ENCODE measurements at regions not wholly inside any gene's neighbourhood (a gene's known extent, or its start where the extent isn't known, plus 50 kb on each side); places are given as distances from the start of the nearest gene placed in this dataset.
"Not testable (repeated sequence)": the region's sequence is repeated elsewhere in the genome, so short reads cannot be mapped to it uniquely, and the experiment has no call there.

- TF ChIP-seq SPI1 (IDR thresholded peaks at IDR 0.05; ENCODE audit: low read depth, low read length), result no peak
- no peak for TF ChIP-seq POU2F2 (IDR thresholded peaks at IDR 0.05; ENCODE audit: low read depth, low read length)
- no peak for TF ChIP-seq POLR2A (IDR thresholded peaks at IDR 0.05; ENCODE audit: low read depth, low read length)
- no peak for TF ChIP-seq PAX5 (IDR thresholded peaks at IDR 0.05; ENCODE audit: insufficient read depth, low read length, severe bottlenecking)
- no peak for TF ChIP-seq POLR2AphosphoS5 (IDR thresholded peaks at IDR 0.05; ENCODE audit: low read depth, low read length)
- FAIRE-seq (no peak), DNase-seq (ENCODE audit: insufficient read length, low spot score) (no peak)
Measured at GRCh38 chr1:30466026-30466425, 257.4 kb downstream of the MATN1 start.

DNA sequence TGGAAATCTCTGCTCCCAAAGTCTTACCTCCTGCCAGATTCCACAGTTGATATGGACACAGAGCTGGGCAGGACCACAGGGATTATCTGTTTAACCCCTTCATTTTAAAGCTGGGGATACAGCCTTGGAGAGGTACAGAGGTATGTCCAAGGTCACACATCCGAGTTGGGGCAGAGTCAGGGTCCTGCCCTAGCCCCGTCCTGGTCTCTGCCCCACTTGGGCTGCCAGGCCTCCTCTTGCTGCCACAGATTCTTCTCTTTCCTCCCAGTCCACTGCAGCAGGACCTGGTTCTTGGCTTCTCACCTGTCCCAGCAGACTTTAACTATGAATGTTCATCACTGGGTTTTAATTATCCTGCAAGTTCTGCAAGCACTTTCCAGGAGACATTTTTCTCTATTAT lies 258.3 kb downstream of the MATN1 start:
- FAIRE-seq, result no peak
- no peak for TF ChIP-seq SPI1 (IDR thresholded peaks at IDR 0.05; ENCODE audit: low read depth, low read length)
- no peak for TF ChIP-seq PAX5 (IDR thresholded peaks at IDR 0.05; ENCODE audit: insufficient read depth, low read length, severe bottlenecking)
- no peak for TF ChIP-seq TAF1 (IDR thresholded peaks at IDR 0.05; ENCODE audit: low read depth, low read length)
- no peak for TF ChIP-seq POU2F2 (IDR thresholded peaks at IDR 0.05; ENCODE audit: low read depth, low read length)
- no peak for TF ChIP-seq POLR2A (IDR thresholded peaks at IDR 0.05; ENCODE audit: low read depth, low read length)
- no peak for TF ChIP-seq POLR2AphosphoS5 (IDR thresholded peaks at IDR 0.05; ENCODE audit: low read depth, low read length)
- DNase-seq (ENCODE audit: insufficient read length, low spot score), result no peak

DNA sequence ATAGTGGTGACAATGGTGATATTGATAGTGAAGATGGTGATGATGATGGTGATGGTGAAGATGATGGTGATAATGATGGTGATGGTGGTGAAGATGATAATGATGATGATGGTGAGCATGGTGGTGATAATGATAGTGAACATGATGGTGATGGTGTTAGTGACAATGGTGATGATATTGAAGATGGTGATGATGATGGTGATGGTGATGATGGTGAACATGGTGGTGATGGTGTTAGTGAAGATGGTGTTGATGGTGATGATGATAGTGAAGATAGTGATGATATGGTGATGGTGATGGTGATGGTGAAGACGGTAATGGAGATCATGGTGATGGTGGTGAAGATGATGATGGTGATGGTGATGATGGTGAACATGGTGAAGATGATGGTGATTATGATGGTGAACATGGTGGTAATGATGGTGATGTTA lies 259.2 kb downstream of the MATN1 start:
- no peak for TF ChIP-seq POLR2AphosphoS5 (IDR thresholded peaks at IDR 0.05; ENCODE audit: low read depth, low read length)
- no peak for TF ChIP-seq SPI1 (IDR thresholded peaks at IDR 0.05; ENCODE audit: low read depth, low read length)
- TF ChIP-seq POU2F2 (IDR thresholded peaks at IDR 0.05; ENCODE audit: low read depth, low read length), result no peak
- no peak for TF ChIP-seq TAF1 (IDR thresholded peaks at IDR 0.05; ENCODE audit: low read depth, low read length)
- DNase-seq (ENCODE audit: insufficient read length, low spot score) (no peak), FAIRE-seq (no peak)

GRCh38 chr1:30462826-30463425 lies 260.5 kb downstream of the MATN1 start:
- FAIRE-seq (no peak), DNase-seq (ENCODE audit: insufficient read length, low spot score) (no peak)
- TF ChIP-seq SPI1 (IDR thresholded peaks at IDR 0.05; ENCODE audit: low read depth, low read length), result no peak
- TF ChIP-seq POLR2AphosphoS5 (IDR thresholded peaks at IDR 0.05; ENCODE audit: low read depth, low read length), result no peak
- TF ChIP-seq PAX5 (IDR thresholded peaks at IDR 0.05; ENCODE audit: insufficient read depth, low read length, severe bottlenecking), result no peak
- no peak for TF ChIP-seq POLR2A (IDR thresholded peaks at IDR 0.05; ENCODE audit: low read depth, low read length)
- TF ChIP-seq POU2F2 (IDR thresholded peaks at IDR 0.05; ENCODE audit: low read depth, low read length), result no peak
- TF ChIP-seq TAF1 (IDR thresholded peaks at IDR 0.05; ENCODE audit: low read depth, low read length), result no peak

- no peak for TF ChIP-seq SPI1 (IDR thresholded peaks at IDR 0.05; ENCODE audit: low read depth, low read length)
- TF ChIP-seq POLR2A (IDR thresholded peaks at IDR 0.05; ENCODE audit: low read depth, low read length), result no peak
- TF ChIP-seq PAX5 (IDR thresholded peaks at IDR 0.05; ENCODE audit: insufficient read depth, low read length, severe bottlenecking), result no peak
- TF ChIP-seq POLR2AphosphoS5 (IDR thresholded peaks at IDR 0.05; ENCODE audit: low read depth, low read length), result no peak
- no peak for TF ChIP-seq TAF1 (IDR thresholded peaks at IDR 0.05; ENCODE audit: low read depth, low read length)
- TF ChIP-seq POU2F2 (IDR thresholded peaks at IDR 0.05; ENCODE audit: low read depth, low read length), result no peak
- FAIRE-seq, result no peak
- DNase-seq (ENCODE audit: insufficient read length, low spot score), result no peak
Measured at GRCh38 chr1:30462166-30462565, 261.2 kb downstream of the MATN1 start.

DNA sequence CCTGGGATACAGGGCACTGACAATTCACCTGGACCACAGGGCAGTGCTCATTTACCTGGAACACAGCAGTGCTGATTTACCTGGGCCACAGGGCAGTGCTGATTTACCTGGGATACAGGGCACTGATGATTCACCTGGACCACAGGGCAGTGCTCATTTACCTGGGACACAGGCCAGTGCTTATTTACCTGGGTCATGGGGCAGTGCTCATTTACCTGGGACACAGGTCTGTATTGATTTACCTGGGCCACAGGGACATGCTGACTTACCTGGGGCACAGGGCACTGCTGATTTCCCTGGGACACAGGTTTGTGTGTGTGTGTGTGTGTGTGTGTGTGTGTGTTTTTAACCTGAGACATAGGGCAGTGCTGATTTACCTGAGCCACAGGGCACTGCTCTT lies 261.7 kb downstream of the MATN1 start:
- no peak for DNase-seq (ENCODE audit: insufficient read length, low spot score)
- no peak for FAIRE-seq
- TF ChIP-seq PAX5 (IDR thresholded peaks at IDR 0.05; ENCODE audit: insufficient read depth, low read length, severe bottlenecking), result no peak
- no peak for TF ChIP-seq POU2F2 (IDR thresholded peaks at IDR 0.05; ENCODE audit: low read depth, low read length)
- no peak for TF ChIP-seq POLR2AphosphoS5 (IDR thresholded peaks at IDR 0.05; ENCODE audit: low read depth, low read length)
- TF ChIP-seq TAF1 (IDR thresholded peaks at IDR 0.05; ENCODE audit: low read depth, low read length), result no peak
- no peak for TF ChIP-seq SPI1 (IDR thresholded peaks at IDR 0.05; ENCODE audit: low read depth, low read length)
- TF ChIP-seq POLR2A (IDR thresholded peaks at IDR 0.05; ENCODE audit: low read depth, low read length), result no peak

- DNase-seq (ENCODE audit: insufficient read length, low spot score) (no peak), FAIRE-seq (no peak)
- TF ChIP-seq POU2F2 (IDR thresholded peaks at IDR 0.05; ENCODE audit: low read depth, low read length) (no peak), POLR2AphosphoS5 (IDR thresholded peaks at IDR 0.05; ENCODE audit: low read depth, low read length) (no peak), SPI1 (IDR thresholded peaks at IDR 0.05; ENCODE audit: low read depth, low read length) (no peak), POLR2A (IDR thresholded peaks at IDR 0.05; ENCODE audit: low read depth, low read length) (no peak), PAX5 (IDR thresholded peaks at IDR 0.05; ENCODE audit: insufficient read depth, low read length, severe bottlenecking) (no peak), TAF1 (IDR thresholded peaks at IDR 0.05; ENCODE audit: low read depth, low read length) (no peak)
Measured at GRCh38 chr1:30460661-30461060, 262.7 kb downstream of the MATN1 start.

GRCh38 chr1:30458730-30459485 lies 264.5 kb downstream of the MATN1 start:
- not testable (repeated sequence) for DNase-seq (ENCODE audit: insufficient read length, low spot score); FAIRE-seq

DNA sequence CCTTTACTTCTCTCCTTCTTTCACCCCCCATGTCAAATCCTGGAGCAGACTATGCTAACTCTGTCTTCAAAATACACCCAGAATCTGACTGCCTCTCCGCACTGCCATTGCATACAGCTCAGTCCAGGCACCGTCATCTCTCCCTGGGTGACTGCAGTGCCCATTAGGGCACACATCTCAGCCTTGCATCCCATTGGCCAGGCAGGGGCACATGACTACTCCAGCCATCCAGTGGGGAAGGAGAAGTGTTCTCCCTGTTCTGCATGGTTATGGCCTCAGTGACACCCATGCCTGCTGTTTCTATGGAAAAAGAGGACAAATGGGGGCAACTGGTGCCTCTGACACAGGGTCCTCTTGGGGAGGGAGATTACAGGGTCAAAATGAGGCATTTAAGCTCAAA lies 270.5 kb downstream of the MATN1 start:
- TF ChIP-seq POLR2A (IDR thresholded peaks at IDR 0.05; ENCODE audit: low read depth, low read length) (no peak), TAF1 (IDR thresholded peaks at IDR 0.05; ENCODE audit: low read depth, low read length) (no peak), POLR2AphosphoS5 (IDR thresholded peaks at IDR 0.05; ENCODE audit: low read depth, low read length) (no peak), POU2F2 (IDR thresholded peaks at IDR 0.05; ENCODE audit: low read depth, low read length) (no peak), SPI1 (IDR thresholded peaks at IDR 0.05; ENCODE audit: low read depth, low read length) (no peak), PAX5 (IDR thresholded peaks at IDR 0.05; ENCODE audit: insufficient read depth, low read length, severe bottlenecking) (no peak)
- no peak for DNase-seq (ENCODE audit: insufficient read length, low spot score)
- FAIRE-seq, result no peak

DNA sequence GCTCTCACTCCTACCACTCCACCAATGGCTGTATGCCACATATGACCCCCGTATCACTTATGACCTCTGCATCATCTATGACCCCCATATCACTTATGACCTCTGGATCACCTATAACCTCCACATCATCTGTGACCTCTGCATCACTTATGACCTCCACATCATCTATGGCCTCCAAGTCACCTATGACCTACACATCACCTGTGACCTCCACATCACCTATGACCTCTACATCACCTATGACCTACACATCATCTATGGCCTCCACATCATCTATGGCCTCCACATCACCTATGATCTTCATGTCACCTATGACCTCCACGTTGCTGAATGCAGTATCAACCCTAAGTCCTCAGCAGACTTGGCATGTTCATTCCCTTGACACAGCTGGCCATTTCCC lies 271.2 kb downstream of the MATN1 start:
- TF ChIP-seq PAX5 (IDR thresholded peaks at IDR 0.05; ENCODE audit: insufficient read depth, low read length, severe bottlenecking) (no peak), TAF1 (IDR thresholded peaks at IDR 0.05; ENCODE audit: low read depth, low read length) (no peak), POLR2AphosphoS5 (IDR thresholded peaks at IDR 0.05; ENCODE audit: low read depth, low read length) (no peak), POLR2A (IDR thresholded peaks at IDR 0.05; ENCODE audit: low read depth, low read length) (no peak), SPI1 (IDR thresholded peaks at IDR 0.05; ENCODE audit: low read depth, low read length) (no peak), POU2F2 (IDR thresholded peaks at IDR 0.05; ENCODE audit: low read depth, low read length) (no peak)
- no peak for FAIRE-seq

More for the DNA sequence above, 271.2 kb downstream of the MATN1 start:
- no peak for DNase-seq (ENCODE audit: insufficient read length, low spot score)
